GM06990 (cell line): ENCODE measurements at regions not wholly inside any gene's neighbourhood (a gene's known extent, or its start where the extent isn't known, plus 50 kb on each side); places are given as distances from the start of the nearest gene placed in this dataset.
"Not testable (repeated sequence)": the region's sequence is repeated elsewhere in the genome, so short reads cannot be mapped to it uniquely, and the experiment has no call there.

Experiments
- DNase-seq: peaks from one replicate; pipeline ENCODE4 v3.0.0-alpha.2; 2011; ENCODE audit not compliant: insufficient read length; ENCODE audit errors: extremely low read depth
- H3K27me3 ChIP-seq: replicated peaks from 2 replicates; pipeline ENCODE4 v1.6.0; 2011; ENCODE audit warnings: low read length; ENCODE audit not compliant: control insufficient read depth, insufficient read depth
- H3K36me3 ChIP-seq: 2 replicates; pipeline ENCODE4 v1.5.1; 2011; ENCODE audit warnings: low read length; ENCODE audit not compliant: control insufficient read depth, insufficient read depth
- H3K4me3 ChIP-seq: replicated peaks from 2 replicates; pipeline ENCODE4 v1.5.1; 2011; ENCODE audit warnings: low read depth, mild to moderate bottlenecking, control low read depth, low read length
- TF ChIP-seq, protein P1 (sequence below): IDR thresholded peaks from 2 replicates; pipeline ENCODE4 v1.5.1; 2011; ENCODE audit warnings: low read length, control low read depth, mild to moderate bottlenecking, inconsistent platforms; ENCODE audit not compliant: insufficient read depth, poor library complexity, severe bottlenecking

- Histone ChIP-seq H3K36me3 (no peaks in the 10 kb centered on the region), H3K4me3 (no peak overlapping the region), H3K27me3 (no peaks in the 10 kb centered on the region; the same call in 1 of the 2 replicates)
- no peak for DNase-seq
- TF ChIP-seq, protein P1, sequence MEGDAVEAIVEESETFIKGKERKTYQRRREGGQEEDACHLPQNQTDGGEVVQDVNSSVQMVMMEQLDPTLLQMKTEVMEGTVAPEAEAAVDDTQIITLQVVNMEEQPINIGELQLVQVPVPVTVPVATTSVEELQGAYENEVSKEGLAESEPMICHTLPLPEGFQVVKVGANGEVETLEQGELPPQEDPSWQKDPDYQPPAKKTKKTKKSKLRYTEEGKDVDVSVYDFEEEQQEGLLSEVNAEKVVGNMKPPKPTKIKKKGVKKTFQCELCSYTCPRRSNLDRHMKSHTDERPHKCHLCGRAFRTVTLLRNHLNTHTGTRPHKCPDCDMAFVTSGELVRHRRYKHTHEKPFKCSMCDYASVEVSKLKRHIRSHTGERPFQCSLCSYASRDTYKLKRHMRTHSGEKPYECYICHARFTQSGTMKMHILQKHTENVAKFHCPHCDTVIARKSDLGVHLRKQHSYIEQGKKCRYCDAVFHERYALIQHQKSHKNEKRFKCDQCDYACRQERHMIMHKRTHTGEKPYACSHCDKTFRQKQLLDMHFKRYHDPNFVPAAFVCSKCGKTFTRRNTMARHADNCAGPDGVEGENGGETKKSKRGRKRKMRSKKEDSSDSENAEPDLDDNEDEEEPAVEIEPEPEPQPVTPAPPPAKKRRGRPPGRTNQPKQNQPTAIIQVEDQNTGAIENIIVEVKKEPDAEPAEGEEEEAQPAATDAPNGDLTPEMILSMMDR: no peak
Measured at GRCh38 chr3:30535525-30535924, 70.9 kb upstream of the TGFBR2 start.

DNA sequence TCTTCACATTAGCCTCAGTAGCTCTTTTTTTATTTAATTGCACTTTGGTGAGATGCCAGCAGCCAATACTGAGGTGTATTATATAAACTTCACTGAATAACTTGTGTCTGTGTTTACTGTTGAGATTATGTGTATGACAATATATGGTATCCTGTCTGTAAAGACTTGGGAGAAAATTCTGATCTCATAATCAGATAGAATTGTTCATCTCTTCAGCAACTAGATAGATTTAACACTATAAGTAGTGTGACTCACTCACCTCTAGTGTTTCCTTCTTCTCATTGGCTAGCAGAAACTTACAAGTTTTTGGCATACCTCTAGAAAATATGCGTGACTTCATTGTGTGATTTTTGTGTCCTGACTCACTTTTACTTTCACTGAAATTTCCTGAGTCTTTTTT, 67.6 kb upstream of the TGFBR2 start:
- no peak for DNase-seq
- Histone ChIP-seq H3K36me3 (no peaks in the 10 kb centered on the region), H3K4me3 (no peak overlapping the region), H3K27me3 (no peaks in the 10 kb centered on the region)
- TF ChIP-seq, protein P1: no peak

DNA sequence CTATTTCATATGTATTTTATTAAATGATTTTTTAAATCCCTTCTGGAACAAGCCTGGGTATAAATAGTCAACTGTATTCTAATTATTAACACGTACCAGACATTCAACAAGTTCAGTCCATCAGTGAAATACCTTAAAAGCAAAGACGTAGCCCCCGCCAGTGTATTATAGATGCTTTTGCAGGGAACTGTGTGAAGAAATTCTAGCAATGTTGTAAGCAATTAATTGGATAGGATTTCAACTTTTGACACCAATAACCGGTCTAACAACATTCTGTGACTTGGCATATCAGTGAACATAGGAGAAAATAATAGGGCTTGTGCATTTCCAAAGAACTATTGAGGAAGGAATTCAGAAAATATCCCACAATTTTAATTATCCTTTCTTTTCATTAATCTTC, 67.2 kb upstream of the TGFBR2 start:
- TF ChIP-seq, protein P1: no peak
- DNase-seq: no peak
- Histone ChIP-seq H3K27me3 (no peaks in the 10 kb centered on the region), H3K4me3 (no peak overlapping the region), H3K36me3 (no peaks in the 10 kb centered on the region)

DNA sequence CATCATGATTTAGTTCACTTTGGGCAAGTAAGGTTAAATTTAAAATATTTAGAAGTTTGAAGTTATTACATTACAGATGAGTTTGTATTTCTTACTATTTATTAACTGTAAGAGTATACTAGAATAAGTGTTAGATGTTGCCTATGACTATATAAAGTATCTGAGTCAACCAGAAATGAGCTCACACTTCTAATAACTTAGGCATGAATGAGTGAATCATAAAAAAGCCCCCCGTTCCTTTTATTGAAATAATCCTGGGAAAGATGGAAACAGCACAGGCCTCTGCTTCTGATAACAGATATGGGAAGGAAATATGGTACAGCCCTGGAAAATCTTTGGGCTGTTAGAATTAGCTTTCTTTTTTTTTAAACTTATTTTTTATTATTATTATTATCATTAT, 66.6 kb upstream of the TGFBR2 start:
- H3K36me3 ChIP-seq: no peaks in the 10 kb centered on the region
- TF ChIP-seq, protein P1: no peak
- DNase-seq: no peak
- no peak overlapping the region for H3K4me3 ChIP-seq
- H3K27me3 ChIP-seq: no peaks in the 10 kb centered on the region

DNA sequence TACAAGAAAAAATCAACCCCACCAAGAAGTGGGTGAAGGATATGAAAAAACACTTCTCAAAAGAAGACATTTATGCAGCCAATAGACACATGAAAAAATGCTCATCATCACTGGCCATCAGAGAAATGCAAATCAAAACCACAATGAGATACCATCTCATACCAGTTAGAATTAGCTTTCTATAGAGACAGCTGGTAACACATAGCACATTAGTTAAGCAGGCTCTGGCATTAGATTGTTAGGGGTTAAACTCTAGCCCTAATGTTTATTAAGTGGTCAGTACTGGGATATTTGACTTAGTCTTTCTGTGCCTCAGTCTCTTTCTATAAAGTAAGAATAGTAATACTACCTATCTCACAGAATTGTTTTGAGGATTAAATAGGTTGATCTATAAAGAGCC, 65.2 kb upstream of the TGFBR2 start:
- DNase-seq, H3K4me3 ChIP-seq, H3K27me3 ChIP-seq, H3K36me3 ChIP-seq: not testable (repeated sequence)

DNA sequence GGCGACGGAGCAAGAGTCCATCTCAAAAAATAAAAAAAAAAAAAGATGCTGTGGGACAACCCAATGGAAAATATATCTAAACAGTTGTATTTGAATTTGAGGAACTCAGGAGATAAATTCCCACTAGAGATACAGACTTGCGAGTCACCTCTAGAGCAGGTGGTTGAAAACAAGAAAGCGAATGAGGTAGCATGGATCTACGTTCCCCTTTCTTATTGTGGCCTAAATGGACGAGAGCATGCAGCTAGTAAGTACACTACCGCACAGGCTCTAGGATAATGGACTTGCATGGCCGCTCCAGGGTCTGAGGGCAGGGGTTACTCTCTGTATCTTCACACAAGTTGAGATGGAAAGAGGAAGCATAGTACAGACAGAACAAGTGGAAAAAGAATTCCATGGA, 63.5 kb upstream of the TGFBR2 start:
- no peak overlapping the region for H3K4me3 ChIP-seq
- H3K36me3 ChIP-seq: no peaks in the 10 kb centered on the region
- no peak for DNase-seq
- TF ChIP-seq, protein P1: no peak
- no peaks in the 10 kb centered on the region for H3K27me3 ChIP-seq
